ENCODE measurements at regions not wholly inside any gene's neighbourhood (a gene's known extent, or its start where the extent isn't known, plus 50 kb on each side); places are given as distances from the start of the nearest gene placed in this dataset.

DNA sequence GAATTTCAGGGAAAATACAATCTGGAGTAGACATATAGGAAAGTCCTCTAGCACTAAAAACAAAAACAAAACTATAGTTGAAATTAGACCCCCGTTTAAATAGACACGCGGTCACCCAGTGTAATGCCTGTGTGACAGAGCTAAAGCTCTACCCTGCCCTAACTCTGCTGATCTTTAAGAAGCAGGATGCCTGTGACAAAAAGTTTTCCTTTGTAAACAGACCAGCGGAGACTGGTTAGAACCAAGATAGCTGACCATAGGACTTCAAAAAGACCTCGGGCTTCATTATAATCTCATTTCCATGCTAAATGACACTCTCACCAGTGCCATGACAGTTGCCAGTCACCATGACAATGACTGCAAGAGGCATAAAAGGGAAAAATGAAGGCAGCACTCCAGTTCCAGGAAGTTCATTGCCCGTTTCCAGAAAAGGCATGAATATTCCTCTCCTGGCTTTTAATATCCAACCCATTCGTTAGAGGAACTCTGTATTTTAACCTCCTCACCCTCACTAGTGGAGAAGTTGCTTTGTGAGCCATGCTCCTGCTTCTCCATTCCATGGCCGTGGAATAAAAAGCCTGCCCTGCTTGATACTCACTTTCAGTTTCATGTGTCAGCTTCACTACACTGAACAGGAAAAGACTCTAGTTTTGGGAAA lies 157.2 kb upstream of the COPS8 start:
- Mint-ChIP-seq H3K27me3 (ENCODE audit: low read depth) (peaks cover 18% of the 10 kb centered on the region), H3K27ac (peak overlapping the region; percentile 47), H3K4me1 (ENCODE audit: low read depth) (peaks cover 14% of the 10 kb centered on the region), H3K9me3 (ENCODE audit: insufficient read depth) (no peaks in the 10 kb centered on the region), H3K36me3 (ENCODE audit: low read depth) (no peaks in the 10 kb centered on the region), H3K4me3 (peak overlapping the region; percentile 71)
- ATAC-seq (peak; percentile 53), DNase-seq (no peak)
- ChIA-PET POLR2A (no interaction called here), CTCF (interaction anchor here (1.2 kb wide), 1 partner anchor 10 kb away, joined by 3 read pairs; no protein-coding TSS in a partner anchor)

DNA sequence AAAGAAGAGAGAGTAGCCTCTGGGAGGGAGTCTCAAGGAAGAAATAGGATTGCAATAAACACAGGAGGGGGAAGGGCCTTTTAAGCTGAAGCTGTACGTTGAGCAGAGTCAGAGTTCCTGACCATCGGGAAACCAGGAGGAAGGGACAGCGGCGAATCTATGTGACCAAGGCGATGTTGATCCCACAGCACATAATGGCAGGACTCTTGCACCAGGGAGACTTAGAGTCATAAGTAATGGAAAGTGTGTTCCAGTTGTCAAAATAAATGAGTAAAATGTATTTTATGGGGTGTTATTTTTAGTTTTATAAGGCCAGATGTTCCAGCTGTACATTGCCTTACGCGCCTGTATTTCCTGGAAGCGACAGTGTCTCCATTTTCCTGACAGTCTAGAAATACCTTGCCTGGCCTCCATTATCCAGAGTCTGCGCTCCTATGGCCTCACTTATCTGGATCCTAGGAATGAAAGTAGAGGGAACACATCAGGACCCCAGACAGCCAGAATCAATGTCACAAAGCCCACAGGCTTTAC lies 152.8 kb upstream of the COPS8 start:
- Mint-ChIP-seq H3K4me1 (ENCODE audit: low read depth) (peaks cover 10% of the 10 kb centered on the region), H3K36me3 (ENCODE audit: low read depth) (no peaks in the 10 kb centered on the region), H3K9me3 (ENCODE audit: insufficient read depth) (no peaks in the 10 kb centered on the region), H3K27me3 (ENCODE audit: low read depth) (peaks cover 9% of the 10 kb centered on the region), H3K4me3 (no peak overlapping the region), H3K27ac (no peak overlapping the region)
- ChIA-PET CTCF (no interaction called here), POLR2A (no interaction called here)
- ATAC-seq (no peak), DNase-seq (no peak)

DNA sequence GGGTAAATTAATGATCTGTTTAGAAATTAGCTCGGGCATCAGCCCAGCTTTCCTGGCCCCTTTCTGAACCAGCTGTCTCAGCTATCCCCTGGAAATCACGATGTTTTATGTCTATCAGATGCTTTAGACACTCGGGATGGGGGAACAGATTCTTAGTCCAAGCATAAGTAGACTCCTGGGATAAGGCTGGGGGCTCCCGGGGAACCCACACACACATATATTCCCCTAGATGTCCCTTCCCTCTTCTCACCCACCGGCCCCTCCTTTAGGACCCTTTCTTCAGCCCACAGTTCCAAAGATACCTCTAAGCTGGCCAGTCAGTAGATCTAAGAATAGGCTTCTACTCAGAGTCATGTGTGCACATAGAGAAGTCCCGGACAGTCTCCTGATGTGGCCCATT lies 151.5 kb upstream of the COPS8 start:
- Mint-ChIP-seq H3K9me3 (ENCODE audit: insufficient read depth) (no peaks in the 10 kb centered on the region), H3K27ac (no peak overlapping the region), H3K36me3 (ENCODE audit: low read depth) (no peaks in the 10 kb centered on the region), H3K4me1 (ENCODE audit: low read depth) (peaks cover 4% of the 10 kb centered on the region), H3K4me3 (no peak overlapping the region), H3K27me3 (ENCODE audit: low read depth) (peaks cover 9% of the 10 kb centered on the region)
- CTCF ChIA-PET: no interaction called here
- POLR2A ChIA-PET: no interaction called here
- ATAC-seq (no peak), DNase-seq (no peak)

DNA sequence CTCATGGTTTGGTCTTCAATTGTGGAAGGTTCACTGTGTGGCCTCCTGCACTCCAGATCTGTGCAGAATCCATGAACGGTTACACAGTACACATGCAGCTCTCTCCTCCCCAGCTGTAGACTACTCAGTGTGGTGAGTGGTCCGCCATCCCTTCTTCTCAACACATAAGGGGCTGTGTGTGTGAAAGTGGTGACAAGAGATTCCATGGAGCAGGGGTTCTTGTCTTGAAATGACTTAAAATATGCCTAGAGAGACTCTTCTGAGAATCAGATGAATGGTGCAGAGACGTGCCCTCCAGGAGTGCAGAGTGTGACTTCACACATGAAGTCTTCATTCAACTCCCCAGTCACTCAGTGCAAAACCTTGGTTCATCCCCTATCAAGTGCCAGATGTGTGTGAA lies 151.0 kb upstream of the COPS8 start:
- H3K27me3 Mint-ChIP-seq (ENCODE audit: low read depth): peaks cover 9% of the 10 kb centered on the region
- ATAC-seq: no peak
- ChIA-PET POLR2A (no interaction called here), CTCF (no interaction called here)
- no peak overlapping the region for H3K4me3 Mint-ChIP-seq
- no peaks in the 10 kb centered on the region for H3K9me3 Mint-ChIP-seq (ENCODE audit: insufficient read depth)
- no peaks in the 10 kb centered on the region for H3K36me3 Mint-ChIP-seq (ENCODE audit: low read depth)
- DNase-seq: no peak
- peaks cover 4% of the 10 kb centered on the region for H3K4me1 Mint-ChIP-seq (ENCODE audit: low read depth)
- no peak overlapping the region for H3K27ac Mint-ChIP-seq

DNA sequence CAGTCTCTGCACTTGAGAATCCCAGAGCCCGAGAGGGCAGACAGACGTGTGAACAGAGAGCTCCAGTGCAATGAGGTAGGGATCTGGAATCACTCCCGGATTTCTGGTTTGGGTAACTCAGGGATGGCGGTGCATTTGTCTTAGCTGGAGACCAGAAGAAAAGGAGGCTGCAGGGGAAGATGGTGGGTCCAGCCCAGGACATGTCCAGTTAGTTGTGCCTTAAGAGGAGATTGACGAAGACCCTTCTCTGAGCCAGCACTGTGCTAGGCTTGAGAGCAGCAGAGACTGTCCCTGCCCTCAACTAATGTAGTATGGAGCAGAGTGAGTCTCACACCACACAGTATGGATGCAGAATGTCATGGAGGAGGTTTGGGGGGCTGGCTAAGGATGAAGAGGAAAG lies 150.6 kb upstream of the COPS8 start:
- peaks cover 4% of the 10 kb centered on the region for H3K4me1 Mint-ChIP-seq (ENCODE audit: low read depth)

DNA sequence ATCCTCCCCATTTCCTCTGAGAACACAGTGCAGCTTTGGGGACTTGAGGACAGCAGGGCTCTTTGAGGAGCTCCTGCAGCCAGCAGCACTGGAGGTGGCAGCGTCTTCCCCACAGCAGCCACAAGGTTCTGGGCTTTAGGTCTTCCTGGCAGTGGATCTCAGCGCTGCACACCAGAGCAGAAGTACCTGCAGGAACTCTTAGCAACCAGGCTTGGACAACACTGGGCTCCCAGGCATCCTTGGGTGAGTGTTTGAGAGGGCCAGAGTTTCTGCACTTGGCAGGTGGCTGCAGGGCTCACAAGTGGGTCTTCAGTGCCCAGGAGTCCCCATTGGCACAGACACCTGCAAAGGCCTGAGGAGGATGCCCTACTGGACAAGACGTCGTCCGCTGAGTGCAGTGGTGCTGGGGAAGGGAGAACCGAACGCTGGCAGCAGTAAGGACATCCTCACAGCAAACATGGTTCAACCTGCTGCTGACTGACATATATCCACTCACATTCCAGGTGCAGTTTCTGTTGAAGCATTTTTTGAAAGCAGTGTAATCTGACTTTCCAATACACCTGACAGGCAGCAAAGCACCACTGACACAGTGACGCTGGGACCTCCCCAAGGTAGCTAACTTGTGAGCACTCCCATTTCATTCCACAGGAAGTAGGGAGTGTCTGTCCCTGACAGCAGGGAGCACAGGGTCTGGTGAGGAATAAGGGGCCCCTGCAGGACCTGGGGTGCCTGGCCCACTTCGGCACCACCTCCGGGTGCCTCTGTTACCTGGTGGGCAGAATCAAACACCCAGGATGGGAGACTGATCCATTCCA lies 149.9 kb upstream of the COPS8 start:
- ATAC-seq (no peak), DNase-seq (no peak)
- H3K9me3 Mint-ChIP-seq (ENCODE audit: insufficient read depth): no peaks in the 10 kb centered on the region
- CTCF ChIA-PET: no interaction called here
- peaks cover 4% of the 10 kb centered on the region for H3K4me1 Mint-ChIP-seq (ENCODE audit: low read depth)
- POLR2A ChIA-PET: no interaction called here
- H3K27me3 Mint-ChIP-seq (ENCODE audit: low read depth): peaks cover 5% of the 10 kb centered on the region
- H3K36me3 Mint-ChIP-seq (ENCODE audit: low read depth): no peaks in the 10 kb centered on the region
- no peak overlapping the region for H3K27ac Mint-ChIP-seq
- no peak overlapping the region for H3K4me3 Mint-ChIP-seq

More for the DNA sequence above, 150.6 kb upstream of the COPS8 start:
- POLR2A ChIA-PET: no interaction called here
- ATAC-seq (no peak), DNase-seq (no peak)
- Mint-ChIP-seq H3K27me3 (ENCODE audit: low read depth) (peaks cover 9% of the 10 kb centered on the region), H3K27ac (no peak overlapping the region), H3K36me3 (ENCODE audit: low read depth) (no peaks in the 10 kb centered on the region), H3K9me3 (ENCODE audit: insufficient read depth) (no peaks in the 10 kb centered on the region), H3K4me3 (no peak overlapping the region)
- CTCF ChIA-PET: no interaction called here

DNA sequence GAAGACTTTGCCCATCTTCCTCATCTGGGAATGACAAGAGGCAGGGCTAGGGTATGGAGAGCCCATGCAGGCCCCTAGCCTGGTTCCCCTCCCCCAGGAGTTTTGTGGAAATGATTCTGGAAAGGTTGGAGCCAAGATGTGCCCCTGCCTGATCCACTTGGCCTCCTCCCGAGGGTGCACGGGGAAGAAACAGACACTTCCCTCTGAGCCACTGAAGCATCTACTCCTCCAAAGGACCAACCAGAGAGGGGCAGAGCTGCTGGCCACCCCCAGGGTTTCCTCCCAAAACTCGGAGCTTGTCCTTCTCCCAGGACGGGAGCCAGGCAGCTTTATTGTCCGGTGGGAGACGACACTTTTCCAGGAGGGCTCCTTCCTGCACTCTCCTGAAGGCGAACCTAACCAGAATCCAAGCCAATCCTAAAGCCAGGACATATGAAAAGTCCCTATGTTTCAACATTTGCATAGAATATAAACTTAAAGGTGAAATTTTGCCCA lies 149.2 kb upstream of the COPS8 start:
- no peak for ATAC-seq
- Mint-ChIP-seq H3K4me3 (no peak overlapping the region), H3K27me3 (ENCODE audit: low read depth) (peaks cover 3% of the 10 kb centered on the region), H3K9me3 (ENCODE audit: insufficient read depth) (no peaks in the 10 kb centered on the region), H3K27ac (no peak overlapping the region), H3K36me3 (ENCODE audit: low read depth) (no peaks in the 10 kb centered on the region), H3K4me1 (ENCODE audit: low read depth) (peaks cover 4% of the 10 kb centered on the region)
- CTCF ChIA-PET: interaction anchor here (0.5 kb wide), 1 partner anchor 335 kb away, joined by 3 read pairs; no protein-coding TSS in a partner anchor
- no peak for DNase-seq
- POLR2A ChIA-PET: no interaction called here

DNA sequence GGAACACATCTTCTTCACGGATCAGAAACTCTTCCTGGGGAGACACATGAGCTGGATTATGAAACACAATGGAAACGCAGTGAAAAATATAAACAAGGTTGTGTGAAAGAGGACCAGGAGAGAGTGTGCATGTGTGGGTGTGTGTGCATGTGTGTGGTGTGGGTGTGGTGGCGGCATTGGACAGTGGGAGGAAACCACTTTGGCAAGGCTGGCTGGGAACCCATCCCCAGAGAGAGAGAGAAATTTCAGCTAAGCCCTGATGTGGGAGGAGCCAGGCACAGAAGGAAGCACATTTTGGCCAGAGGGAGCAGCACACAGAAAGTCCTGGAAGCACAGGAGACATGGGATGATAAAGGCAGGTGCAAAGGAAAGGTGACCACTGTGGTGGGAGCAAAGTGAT lies 147.6 kb upstream of the COPS8 start:
- no peak overlapping the region for H3K4me3 Mint-ChIP-seq
- CTCF ChIA-PET: interaction anchor here (1.2 kb wide), 1 partner anchor 11 kb away, joined by 3 read pairs; no protein-coding TSS in a partner anchor
- H3K4me1 Mint-ChIP-seq (ENCODE audit: low read depth): peaks cover 4% of the 10 kb centered on the region
- peaks cover 2% of the 10 kb centered on the region for H3K27me3 Mint-ChIP-seq (ENCODE audit: low read depth)
- no peak overlapping the region for H3K27ac Mint-ChIP-seq
- DNase-seq (no peak), ATAC-seq (no peak)
- H3K9me3 Mint-ChIP-seq (ENCODE audit: insufficient read depth): no peaks in the 10 kb centered on the region
- H3K36me3 Mint-ChIP-seq (ENCODE audit: low read depth): no peaks in the 10 kb centered on the region
- POLR2A ChIA-PET: no interaction called here

DNA sequence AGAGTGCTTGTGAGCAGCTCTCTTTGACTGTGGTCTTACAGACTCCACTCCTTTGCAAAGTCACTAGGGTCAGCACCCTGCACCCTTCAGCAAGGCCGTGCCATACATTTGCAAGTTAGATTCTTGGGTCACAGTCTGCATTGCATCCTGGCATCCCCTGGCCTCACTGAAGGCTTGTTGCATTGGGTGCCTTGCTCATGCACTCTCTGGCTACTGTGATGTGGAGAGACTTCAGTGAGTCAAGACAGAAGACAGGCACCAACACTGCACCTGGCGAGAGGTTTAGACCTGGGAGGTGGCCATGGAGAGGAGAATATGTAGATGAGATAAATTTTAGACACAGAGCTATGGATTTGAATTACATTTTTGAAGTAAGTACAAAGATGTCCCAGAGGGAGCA lies 146.4 kb upstream of the COPS8 start:
- H3K36me3 Mint-ChIP-seq (ENCODE audit: low read depth): no peaks in the 10 kb centered on the region
- ChIA-PET POLR2A (no interaction called here), CTCF (no interaction called here)
- peaks cover 4% of the 10 kb centered on the region for H3K4me1 Mint-ChIP-seq (ENCODE audit: low read depth)
- no peak overlapping the region for H3K4me3 Mint-ChIP-seq
- H3K9me3 Mint-ChIP-seq (ENCODE audit: insufficient read depth): no peaks in the 10 kb centered on the region
- peaks cover 2% of the 10 kb centered on the region for H3K27me3 Mint-ChIP-seq (ENCODE audit: low read depth)
- H3K27ac Mint-ChIP-seq: no peak overlapping the region
- no peak for ATAC-seq
- no peak for DNase-seq

DNA sequence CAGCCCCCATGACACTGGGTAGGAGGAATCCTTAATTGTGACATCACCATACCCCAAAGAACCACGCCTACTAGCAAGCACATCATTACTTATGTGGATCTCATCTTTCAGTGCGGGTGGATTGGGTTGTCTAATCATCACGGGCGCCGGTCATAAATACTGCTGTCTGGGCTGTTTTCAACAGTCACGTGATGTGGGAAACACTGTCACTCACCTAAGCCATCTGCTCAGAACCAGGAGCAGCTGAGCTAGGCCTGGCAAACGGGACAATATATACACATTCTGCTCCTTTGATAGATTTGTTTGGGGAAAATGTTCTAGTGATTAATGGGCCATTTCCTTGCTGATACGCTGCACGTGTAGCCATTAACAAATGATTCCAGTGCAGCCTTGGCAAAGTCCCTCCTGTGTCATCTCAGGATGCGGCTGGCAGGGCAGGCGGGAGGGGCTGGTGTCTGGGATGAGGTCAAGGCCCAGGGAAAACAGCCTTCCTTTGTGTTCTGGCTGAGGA lies 145.9 kb upstream of the COPS8 start:
- ATAC-seq (no peak), DNase-seq (no peak)
- H3K36me3 Mint-ChIP-seq (ENCODE audit: low read depth): no peaks in the 10 kb centered on the region
- peaks cover 4% of the 10 kb centered on the region for H3K4me1 Mint-ChIP-seq (ENCODE audit: low read depth)
- peaks cover 2% of the 10 kb centered on the region for H3K27me3 Mint-ChIP-seq (ENCODE audit: low read depth)
- H3K27ac Mint-ChIP-seq: no peak overlapping the region
- H3K4me3 Mint-ChIP-seq: no peak overlapping the region
- no peaks in the 10 kb centered on the region for H3K9me3 Mint-ChIP-seq (ENCODE audit: insufficient read depth)
- POLR2A ChIA-PET: no interaction called here
- CTCF ChIA-PET: no interaction called here

DNA sequence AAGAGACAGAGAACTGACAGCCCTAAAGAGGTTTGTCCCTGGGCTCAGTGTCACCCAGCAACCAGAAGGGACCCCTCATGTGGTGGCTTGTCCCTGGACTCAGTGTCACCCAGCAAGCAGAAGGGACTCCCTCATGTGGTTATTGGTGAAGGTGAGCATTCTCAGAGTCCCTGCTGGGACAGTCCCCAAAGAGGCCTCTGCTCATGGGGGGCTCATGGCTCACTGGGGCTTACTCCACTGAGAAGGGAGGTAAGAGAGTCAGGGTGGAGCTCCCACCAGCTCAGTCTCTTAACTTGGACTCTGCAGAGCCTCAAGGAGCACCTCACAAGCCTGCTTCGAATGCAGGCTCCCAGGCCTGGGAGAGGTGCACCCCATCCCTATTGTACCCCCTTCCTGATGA lies 145.2 kb upstream of the COPS8 start:
- ChIA-PET POLR2A (no interaction called here), CTCF (no interaction called here)
- H3K36me3 Mint-ChIP-seq (ENCODE audit: low read depth): no peaks in the 10 kb centered on the region
- DNase-seq (no peak), ATAC-seq (no peak)
- H3K27ac Mint-ChIP-seq: no peak overlapping the region
- H3K27me3 Mint-ChIP-seq (ENCODE audit: low read depth): peaks cover 2% of the 10 kb centered on the region
- peaks cover 4% of the 10 kb centered on the region for H3K4me1 Mint-ChIP-seq (ENCODE audit: low read depth)
- H3K9me3 Mint-ChIP-seq (ENCODE audit: insufficient read depth): no peaks in the 10 kb centered on the region
- no peak overlapping the region for H3K4me3 Mint-ChIP-seq

DNA sequence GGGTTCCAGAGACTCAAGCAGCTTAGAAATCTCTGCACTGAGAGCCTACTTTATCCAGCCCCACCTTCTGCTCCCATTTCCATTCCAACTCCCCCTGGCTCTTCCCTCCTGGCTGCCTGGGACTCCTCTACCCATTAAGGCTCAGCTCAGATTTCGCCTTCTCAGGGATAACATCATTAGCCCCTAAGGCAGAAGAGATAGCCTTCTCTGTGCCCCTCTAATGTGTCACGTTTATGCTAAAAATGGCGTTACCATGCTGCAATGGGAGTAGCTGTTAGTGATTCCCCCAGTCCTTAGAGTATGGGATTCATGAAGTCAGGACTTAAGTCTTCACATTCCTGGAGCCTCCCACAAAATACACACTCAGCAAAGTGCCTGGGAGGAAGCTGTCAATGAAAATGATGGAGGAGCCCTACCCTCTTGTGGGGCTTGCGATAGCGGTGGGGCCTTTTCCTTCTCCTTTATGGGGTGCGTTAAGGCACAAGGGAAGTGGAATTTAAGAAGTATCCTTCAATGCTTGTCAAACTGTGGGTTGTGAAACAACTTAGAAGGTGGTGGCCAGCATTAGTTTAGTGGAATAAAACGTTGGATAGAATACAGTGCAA lies 144.7 kb upstream of the COPS8 start:
- H3K4me1 Mint-ChIP-seq (ENCODE audit: low read depth): peaks cover 4% of the 10 kb centered on the region
- H3K9me3 Mint-ChIP-seq (ENCODE audit: insufficient read depth): no peaks in the 10 kb centered on the region
- CTCF ChIA-PET: no interaction called here
- H3K36me3 Mint-ChIP-seq (ENCODE audit: low read depth): no peaks in the 10 kb centered on the region
- ATAC-seq (no peak), DNase-seq (no peak)
- H3K27ac Mint-ChIP-seq: no peak overlapping the region
- H3K27me3 Mint-ChIP-seq (ENCODE audit: low read depth): peaks cover 2% of the 10 kb centered on the region
- no peak overlapping the region for H3K4me3 Mint-ChIP-seq
- POLR2A ChIA-PET: no interaction called here

Measured in activated CD8-positive, alpha-beta T cell treated with anti-CD3 and anti-CD28 coated beads, Interleukin-2, amount 10 ng/mL, durations not matched to agents 7 days and 5 days (primary cell).